ENCODE measurements at regions not wholly inside any gene's neighbourhood (a gene's known extent, or its start where the extent isn't known, plus 50 kb on each side); places are given as distances from the start of the nearest gene placed in this dataset.

DNA sequence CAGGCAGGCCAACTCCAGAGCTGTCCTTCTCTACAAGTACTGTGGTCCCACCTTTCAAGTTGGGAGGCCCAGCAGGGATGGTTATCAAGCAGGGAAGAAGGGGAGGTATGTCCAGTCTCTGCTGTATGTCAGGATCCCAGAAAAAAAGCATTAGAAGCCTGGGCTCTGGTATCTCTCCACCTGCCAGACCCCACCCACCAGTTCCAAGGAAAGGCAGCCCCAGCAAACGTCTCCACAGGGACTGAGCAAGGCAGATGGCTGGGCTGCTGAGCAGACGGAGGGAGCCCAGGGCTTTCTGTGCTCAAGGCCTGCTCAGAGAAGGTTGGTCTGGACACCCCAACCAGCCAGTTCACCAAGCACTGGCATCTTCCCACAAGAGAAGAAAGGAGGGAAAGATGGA is 287.8 kb downstream of the XXYLT1 start:
- TF ChIP-seq ZBTB7A (IDR thresholded peaks at IDR 0.05; ENCODE audit: low read depth) (no peak), TEAD4 (IDR thresholded peaks at IDR 0.05) (no peak), FOXM1 (IDR thresholded peaks at IDR 0.05; ENCODE audit: borderline replicate concordance, low read depth) (no peak), EGR1 (IDR thresholded peaks at IDR 0.05) (no peak), CEBPB (IDR thresholded peaks at IDR 0.05) (no peak), EP300 (IDR thresholded peaks at IDR 0.05; ENCODE audit: borderline replicate concordance) (no peak)
- TF ChIP-seq, protein P1, sequence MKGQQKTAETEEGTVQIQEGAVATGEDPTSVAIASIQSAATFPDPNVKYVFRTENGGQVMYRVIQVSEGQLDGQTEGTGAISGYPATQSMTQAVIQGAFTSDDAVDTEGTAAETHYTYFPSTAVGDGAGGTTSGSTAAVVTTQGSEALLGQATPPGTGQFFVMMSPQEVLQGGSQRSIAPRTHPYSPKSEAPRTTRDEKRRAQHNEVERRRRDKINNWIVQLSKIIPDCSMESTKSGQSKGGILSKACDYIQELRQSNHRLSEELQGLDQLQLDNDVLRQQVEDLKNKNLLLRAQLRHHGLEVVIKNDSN (IDR thresholded peaks at IDR 0.05) = no peak

- TF ChIP-seq EGR1 (IDR thresholded peaks at IDR 0.05) (no peak), TCF12 (IDR thresholded peaks at IDR 0.05; ENCODE audit: low read depth) (no peak), FOXM1 (IDR thresholded peaks at IDR 0.05; ENCODE audit: borderline replicate concordance, low read depth) (no peak), REST (IDR thresholded peaks at IDR 0.05; ENCODE audit: low read depth) (no peak), TAF1 (IDR thresholded peaks at IDR 0.05; ENCODE audit: low read depth) (no peak), NFIC (IDR thresholded peaks at IDR 0.05) (no peak), YY1 (IDR thresholded peaks at IDR 0.05; ENCODE audit: low read depth) (no peak), RAD21 (IDR thresholded peaks at IDR 0.05; ENCODE audit: low read depth) (no peak), CEBPB (IDR thresholded peaks at IDR 0.05) (no peak), ZBTB7A (IDR thresholded peaks at IDR 0.05; ENCODE audit: low read depth) (no peak), CREB1 (IDR thresholded peaks at IDR 0.05; ENCODE audit: low read depth) (no peak), EP300 (IDR thresholded peaks at IDR 0.05; ENCODE audit: borderline replicate concordance) (no peak), TEAD4 (IDR thresholded peaks at IDR 0.05) (no peak)
- TF ChIP-seq, protein P1 (IDR thresholded peaks at IDR 0.05) = no peak
- TF ChIP-seq, protein P2, sequence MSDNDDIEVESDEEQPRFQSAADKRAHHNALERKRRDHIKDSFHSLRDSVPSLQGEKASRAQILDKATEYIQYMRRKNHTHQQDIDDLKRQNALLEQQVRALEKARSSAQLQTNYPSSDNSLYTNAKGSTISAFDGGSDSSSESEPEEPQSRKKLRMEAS (IDR thresholded peaks at IDR 0.05) = no peak
Observed at GRCh38 chr3:194983620-194984019, 287.3 kb downstream of the XXYLT1 start.

DNA sequence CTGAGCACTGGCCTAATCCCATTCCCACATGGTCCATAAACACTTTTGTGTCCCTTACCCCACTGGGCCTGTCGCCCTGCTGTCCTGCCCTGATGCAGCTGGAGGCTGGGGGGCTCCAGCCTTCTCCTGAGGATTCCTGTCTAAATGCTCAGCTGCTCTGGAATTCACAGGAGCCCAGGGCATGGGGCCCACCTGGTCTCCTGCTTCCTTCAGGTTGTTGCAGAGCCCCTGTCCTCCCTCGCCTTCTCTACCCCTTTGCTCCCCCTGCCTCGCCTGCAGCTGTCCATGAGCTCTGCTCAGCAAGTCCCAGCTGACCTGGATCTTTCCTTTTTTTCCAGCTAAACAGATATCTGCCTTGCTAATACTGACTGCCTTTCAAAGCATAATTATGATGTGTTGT is 286.9 kb downstream of the XXYLT1 start:
- TF ChIP-seq CREB1 (IDR thresholded peaks at IDR 0.05; ENCODE audit: low read depth) = no peak
- no peak for TF ChIP-seq FOXM1 (IDR thresholded peaks at IDR 0.05; ENCODE audit: borderline replicate concordance, low read depth)
- no peak for TF ChIP-seq ZBTB7A (IDR thresholded peaks at IDR 0.05; ENCODE audit: low read depth)
- TF ChIP-seq YY1 (IDR thresholded peaks at IDR 0.05; ENCODE audit: low read depth) = no peak
- TF ChIP-seq NFIC (IDR thresholded peaks at IDR 0.05) = no peak
- no peak for TF ChIP-seq EP300 (IDR thresholded peaks at IDR 0.05; ENCODE audit: borderline replicate concordance)
- TF ChIP-seq REST (IDR thresholded peaks at IDR 0.05; ENCODE audit: low read depth) = no peak
- no peak for TF ChIP-seq EGR1 (IDR thresholded peaks at IDR 0.05)
- no peak for TF ChIP-seq TEAD4 (IDR thresholded peaks at IDR 0.05)
- no peak for TF ChIP-seq TCF12 (IDR thresholded peaks at IDR 0.05; ENCODE audit: low read depth)
- TF ChIP-seq, protein P1 (IDR thresholded peaks at IDR 0.05) = no peak
- TF ChIP-seq RAD21 (IDR thresholded peaks at IDR 0.05; ENCODE audit: low read depth) = no peak
- TF ChIP-seq, protein P2 (IDR thresholded peaks at IDR 0.05) = no peak
- TF ChIP-seq TAF1 (IDR thresholded peaks at IDR 0.05; ENCODE audit: low read depth) = no peak
- no peak for TF ChIP-seq CEBPB (IDR thresholded peaks at IDR 0.05)

DNA sequence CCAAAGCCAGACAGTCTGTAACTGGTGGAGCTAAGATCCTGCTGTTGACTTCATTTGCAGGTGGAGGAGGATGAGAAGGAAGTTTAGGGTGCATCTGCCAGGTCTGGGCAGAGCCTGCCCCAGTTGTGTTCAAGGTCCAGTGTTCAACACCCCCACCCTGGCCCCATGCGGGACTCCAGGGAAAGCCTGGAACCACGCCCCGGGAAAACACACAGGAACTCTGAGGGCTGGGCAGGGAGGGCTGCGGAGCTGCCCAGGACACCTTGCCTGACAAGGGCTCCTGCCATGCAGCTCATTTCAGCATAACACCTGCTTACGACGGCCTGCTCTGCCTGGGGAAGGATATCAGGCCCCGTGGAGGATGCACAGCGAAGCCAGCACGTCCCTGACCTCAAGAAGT is 286.3 kb downstream of the XXYLT1 start:
- TF ChIP-seq NFIC (IDR thresholded peaks at IDR 0.05) (no peak), TEAD4 (IDR thresholded peaks at IDR 0.05) (no peak), REST (IDR thresholded peaks at IDR 0.05; ENCODE audit: low read depth) (no peak), CEBPB (IDR thresholded peaks at IDR 0.05) (no peak), ZBTB7A (IDR thresholded peaks at IDR 0.05; ENCODE audit: low read depth) (no peak), EGR1 (IDR thresholded peaks at IDR 0.05) (no peak), FOXM1 (IDR thresholded peaks at IDR 0.05; ENCODE audit: borderline replicate concordance, low read depth) (no peak), YY1 (IDR thresholded peaks at IDR 0.05; ENCODE audit: low read depth) (no peak), CREB1 (IDR thresholded peaks at IDR 0.05; ENCODE audit: low read depth) (no peak), RAD21 (IDR thresholded peaks at IDR 0.05; ENCODE audit: low read depth) (no peak), EP300 (IDR thresholded peaks at IDR 0.05; ENCODE audit: borderline replicate concordance) (no peak), TAF1 (IDR thresholded peaks at IDR 0.05; ENCODE audit: low read depth) (no peak), TCF12 (IDR thresholded peaks at IDR 0.05; ENCODE audit: low read depth) (no peak)
- TF ChIP-seq, protein P2 (IDR thresholded peaks at IDR 0.05) = no peak
- TF ChIP-seq, protein P1 (IDR thresholded peaks at IDR 0.05) = no peak
